ENCODE measurements at regions not wholly inside any gene's neighbourhood (a gene's known extent, or its start where the extent isn't known, plus 50 kb on each side); places are given as distances from the start of the nearest gene placed in this dataset.

GRCh38 chr2:217101972-217102371, 242.1 kb upstream of the TNP1 start:
- DNase-seq = no peak

- DNase-seq = no peak
Measured at GRCh38 chr2:217099561-217099960, 239.7 kb upstream of the TNP1 start.

GRCh38 chr2:217098435-217098834, 238.6 kb upstream of the TNP1 start:
- DNase-seq = no peak

GRCh38 chr2:217097346-217097745, 237.5 kb upstream of the TNP1 start:
- no peak for DNase-seq

GRCh38 chr2:217096474-217097225, 236.8 kb upstream of the TNP1 start:
- no peak for DNase-seq

- DNase-seq = no peak
Measured at GRCh38 chr2:217095511-217096205, 235.8 kb upstream of the TNP1 start.

- no peak for DNase-seq
Measured at GRCh38 chr2:217092710-217093379, 233.0 kb upstream of the TNP1 start.

- DNase-seq = no peak
Measured at GRCh38 chr2:217091531-217091930, 231.7 kb upstream of the TNP1 start.

GRCh38 chr2:217090884-217091283, 231.0 kb upstream of the TNP1 start:
- no peak for DNase-seq

- DNase-seq = no peak
Measured at GRCh38 chr2:217090024-217090473, 230.2 kb upstream of the TNP1 start.

- no peak for DNase-seq
Measured at GRCh38 chr2:217086718-217087117, 226.9 kb upstream of the TNP1 start.

- no peak for DNase-seq
Measured at GRCh38 chr2:217086038-217086522, 226.2 kb upstream of the TNP1 start.

GRCh38 chr2:217085543-217085942, 225.7 kb upstream of the TNP1 start:
- no peak for DNase-seq

- no peak for DNase-seq
Measured at GRCh38 chr2:217081799-217082198, 221.9 kb upstream of the TNP1 start.

GRCh38 chr2:217079165-217079564, 219.3 kb upstream of the TNP1 start:
- DNase-seq = no peak

GRCh38 chr2:217077831-217078407, 218.1 kb upstream of the TNP1 start:
- no peak for DNase-seq

GRCh38 chr2:217076657-217077232, 216.9 kb upstream of the TNP1 start:
- DNase-seq = no peak

- no peak for DNase-seq
Measured at GRCh38 chr2:217076058-217076435, 216.2 kb upstream of the TNP1 start.

- DNase-seq = no peak
Measured at GRCh38 chr2:217075268-217076057, 215.6 kb upstream of the TNP1 start.

GRCh38 chr2:217074576-217075255, 214.9 kb upstream of the TNP1 start:
- no peak for DNase-seq

- DNase-seq = no peak
Measured at GRCh38 chr2:217071416-217071815, 211.6 kb upstream of the TNP1 start.

GRCh38 chr2:217070611-217071010, 210.7 kb upstream of the TNP1 start:
- no peak for DNase-seq

Measured in GF-D8 (cell line).